Liver (tissue), 8 donors: ENCODE measurements at regions not wholly inside any gene's neighbourhood (a gene's known extent, or its start where the extent isn't known, plus 50 kb on each side); places are given as distances from the start of the nearest gene placed in this dataset.

Experiments used
- DNase-seq: peaks from one replicate; pipeline ENCODE4 v3.0.0-alpha.2; 2017; ENCODE audit warnings: low spot score
- H3K27ac ChIP-seq, 2 donors: one replicate each; pipeline ENCODE4 v1.7.0; 2013; ENCODE audit warnings: inconsistent platforms in 2 of 2, low read length in 2 of 2, control low read depth in 1 of 2, low read depth in 1 of 2, mild to moderate bottlenecking in 1 of 2
- H3K27me3 ChIP-seq, 4 donors: one replicate each; pipeline versions ENCODE4 v1.6.1 to v1.7.0; 2013; ENCODE audit warnings: low read length in 3 of 4, inconsistent platforms in 1 of 4, mild to moderate bottlenecking in 1 of 4, moderate library complexity in 1 of 4; ENCODE audit not compliant: control insufficient read depth in 4 of 4, insufficient read depth in 4 of 4
- H3K36me3 ChIP-seq, 4 donors: one replicate each; pipeline versions ENCODE4 v1.6.1 to v1.7.0; 2013; ENCODE audit warnings: low read length in 3 of 4, mild to moderate bottlenecking in 3 of 4, low read depth in 1 of 4, moderate library complexity in 1 of 4; ENCODE audit not compliant: control insufficient read depth in 4 of 4, insufficient read depth in 3 of 4
- H3K4me1 ChIP-seq, 4 donors: one replicate each; pipeline versions ENCODE4 v1.6.1 to v1.7.0; 2013; ENCODE audit warnings: low read length in 3 of 4, mild to moderate bottlenecking in 3 of 4, moderate library complexity in 1 of 4; ENCODE audit not compliant: control insufficient read depth in 4 of 4, insufficient read depth in 4 of 4
- H3K4me3 ChIP-seq, 3 donors: one replicate each; pipeline versions ENCODE4 v1.6.1 to v1.7.0; 2013; ENCODE audit warnings: low read length in 3 of 3, control low read depth in 1 of 3, low read depth in 1 of 3, mild to moderate bottlenecking in 1 of 3
- H3K9ac ChIP-seq, 2 donors: one replicate each; pipeline ENCODE4 v1.7.0; 2013; ENCODE audit warnings: low read length in 2 of 2, mild to moderate bottlenecking in 2 of 2, moderate library complexity in 2 of 2, control low read depth in 1 of 2, low read depth in 1 of 2
- H3K9me3 ChIP-seq, 4 donors: one replicate each; pipeline versions ENCODE4 v1.6.1 to v1.7.0; 2013; ENCODE audit warnings: low read length in 3 of 4; ENCODE audit not compliant: control insufficient read depth in 4 of 4
- EGR1 ChIP-seq, 2 donors: IDR thresholded peaks; 2 replicates each; pipeline ENCODE4 v1.6.1; 2016 to 2018; ENCODE audit warnings: antibody characterized with exemption in 2 of 2, low read depth in 2 of 2
- FOXA1 ChIP-seq: IDR thresholded peaks from 2 replicates; pipeline ENCODE4 v1.6.1; 2016; ENCODE audit warnings: antibody characterized with exemption
- FOXA2 ChIP-seq: IDR thresholded peaks from 2 replicates; pipeline ENCODE4 v1.6.1; 2016; ENCODE audit warnings: antibody characterized with exemption
- HNF4A ChIP-seq, 2 donors: conservative IDR thresholded peaks; 2 replicates each; pipeline ENCODE4 v1.6.1; 2016; ENCODE audit warnings: antibody characterized with exemption in 2 of 2, mild to moderate bottlenecking in 2 of 2
- HNF4G ChIP-seq: IDR thresholded peaks from 2 replicates; pipeline ENCODE4 v1.6.1; 2016; ENCODE audit warnings: antibody characterized with exemption
- JUND ChIP-seq, 2 donors: IDR thresholded peaks; 2 replicates each; pipeline ENCODE4 v1.6.1; 2016; ENCODE audit warnings: antibody characterized with exemption in 2 of 2
- MAX ChIP-seq: IDR thresholded peaks from 2 replicates; pipeline ENCODE4 v1.6.1; 2016; ENCODE audit warnings: antibody characterized with exemption
- NR2F2 ChIP-seq: IDR thresholded peaks from 2 replicates; pipeline ENCODE4 v1.6.1; 2016; ENCODE audit warnings: antibody characterized with exemption
- RAD21 ChIP-seq, 2 donors: IDR thresholded peaks; 2 replicates each; pipeline ENCODE4 v1.6.1; 2016; ENCODE audit warnings: antibody characterized with exemption in 2 of 2, mild to moderate bottlenecking in 2 of 2
- RXRA ChIP-seq, 2 donors: IDR thresholded peaks; 2 replicates each; pipeline ENCODE4 v1.6.1; 2017 to 2018; ENCODE audit warnings: antibody characterized with exemption in 2 of 2, mild to moderate bottlenecking in 1 of 2
- SP1 ChIP-seq: IDR thresholded peaks from 2 replicates; pipeline ENCODE4 v1.6.1; 2018; ENCODE audit warnings: antibody characterized with exemption, mild to moderate bottlenecking
- TAF1 ChIP-seq: conservative IDR thresholded peaks from 2 replicates; pipeline ENCODE4 v1.6.1; 2016; ENCODE audit warnings: antibody characterized with exemption, mild to moderate bottlenecking
- YY1 ChIP-seq: IDR thresholded peaks from 2 replicates; pipeline ENCODE4 v1.6.1; 2016; ENCODE audit warnings: antibody characterized with exemption, mild to moderate bottlenecking
- WGBS: extraction: QIAGEN DNeasy Blood & Tissue Kit; methylation state at CpG from one replicate; pipeline ENCODE4 v1.1.7; 2013; 5-methylcytosine and 5-hydroxymethylcytosine counted together
- TF ChIP-seq, protein P1 (sequence below): IDR thresholded peaks from 2 replicates; pipeline ENCODE4 v1.6.1; 2016; ENCODE audit warnings: antibody characterized with exemption
- TF ChIP-seq, protein P2 (sequence below): IDR thresholded peaks from 2 replicates; pipeline ENCODE4 v1.6.1; 2016; ENCODE audit warnings: antibody characterized with exemption
- TF ChIP-seq, protein P3 (sequence below): fragments of 150-350 bp; IDR thresholded peaks from 2 replicates; pipeline ENCODE4 v1.5.1; 2017; ENCODE audit warnings: improper control_type of control experiment, low read depth, low read length; ENCODE audit not compliant: missing input control
- TF ChIP-seq, protein P4 (sequence below): IDR thresholded peaks from 2 replicates; pipeline ENCODE4 v1.6.1; 2016; ENCODE audit warnings: antibody characterized with exemption, mild to moderate bottlenecking
- donor health status: healthy.
- donor health status: healthy.
- donor health status: healthy.
- donor health status: healthy.
- donor health status: healthy.

- no peak for TF ChIP-seq TAF1
These were observed 376.2 kb downstream of the IRX2 start (continued) for GRCh38 chr5:2375291-2375690.

DNA sequence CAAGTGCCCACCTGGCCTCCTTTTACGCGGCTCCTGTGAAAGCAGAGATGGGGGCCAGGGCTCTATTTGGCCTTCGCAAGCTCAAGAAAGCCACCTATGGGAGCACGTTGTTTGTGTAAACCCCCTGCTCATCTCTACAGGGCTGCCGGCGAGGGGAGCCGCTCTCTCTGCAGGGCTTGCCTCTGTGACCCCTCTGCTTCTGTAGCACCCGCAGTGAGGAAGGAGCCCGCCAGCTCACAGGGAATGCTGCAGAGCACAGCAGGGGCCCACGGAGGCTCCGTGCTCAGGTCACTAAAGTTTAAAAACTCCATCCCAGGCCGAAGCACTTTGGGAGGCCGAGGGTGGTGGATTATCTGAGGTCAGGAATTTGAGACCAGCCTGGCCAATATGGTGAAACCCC is 376.8 kb downstream of the IRX2 start:
- Histone ChIP-seq H3K27ac (no peak overlapping the region), H3K9ac (no peak overlapping the region), H3K4me1 (no peaks in the 10 kb centered on the region), H3K27me3 (no peaks in the 10 kb centered on the region), H3K36me3 (no peaks in the 10 kb centered on the region), H3K9me3 (no peaks in the 10 kb centered on the region), H3K4me3 (no peak overlapping the region)
- WGBS: 86% methylated on average over 13 of the region's 13 CpGs
- TF ChIP-seq, protein P1, sequence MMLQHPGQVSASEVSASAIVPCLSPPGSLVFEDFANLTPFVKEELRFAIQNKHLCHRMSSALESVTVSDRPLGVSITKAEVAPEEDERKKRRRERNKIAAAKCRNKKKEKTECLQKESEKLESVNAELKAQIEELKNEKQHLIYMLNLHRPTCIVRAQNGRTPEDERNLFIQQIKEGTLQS: no peak
- TF ChIP-seq RXRA (IDR thresholded peaks at IDR 0.05): no peak
- no peak for TF ChIP-seq EGR1 (IDR thresholded peaks at IDR 0.05; ENCODE audit: low read depth in 2 of 2)
- no peak for TF ChIP-seq JUND (IDR thresholded peaks at IDR 0.05)
- TF ChIP-seq FOXA1: no peak
- TF ChIP-seq MAX: no peak
- TF ChIP-seq RAD21 (IDR thresholded peaks at IDR 0.05): no peak
- no peak for TF ChIP-seq HNF4G
- TF ChIP-seq, protein P2, sequence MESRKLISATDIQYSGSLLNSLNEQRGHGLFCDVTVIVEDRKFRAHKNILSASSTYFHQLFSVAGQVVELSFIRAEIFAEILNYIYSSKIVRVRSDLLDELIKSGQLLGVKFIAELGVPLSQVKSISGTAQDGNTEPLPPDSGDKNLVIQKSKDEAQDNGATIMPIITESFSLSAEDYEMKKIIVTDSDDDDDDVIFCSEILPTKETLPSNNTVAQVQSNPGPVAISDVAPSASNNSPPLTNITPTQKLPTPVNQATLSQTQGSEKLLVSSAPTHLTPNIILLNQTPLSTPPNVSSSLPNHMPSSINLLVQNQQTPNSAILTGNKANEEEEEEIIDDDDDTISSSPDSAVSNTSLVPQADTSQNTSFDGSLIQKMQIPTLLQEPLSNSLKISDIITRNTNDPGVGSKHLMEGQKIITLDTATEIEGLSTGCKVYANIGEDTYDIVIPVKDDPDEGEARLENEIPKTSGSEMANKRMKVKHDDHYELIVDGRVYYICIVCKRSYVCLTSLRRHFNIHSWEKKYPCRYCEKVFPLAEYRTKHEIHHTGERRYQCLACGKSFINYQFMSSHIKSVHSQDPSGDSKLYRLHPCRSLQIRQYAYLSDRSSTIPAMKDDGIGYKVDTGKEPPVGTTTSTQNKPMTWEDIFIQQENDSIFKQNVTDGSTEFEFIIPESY: no peak
- no peak for TF ChIP-seq YY1
- no peak for TF ChIP-seq HNF4A (conservative IDR thresholded peaks at IDR 0.05)
- TF ChIP-seq, protein P3, sequence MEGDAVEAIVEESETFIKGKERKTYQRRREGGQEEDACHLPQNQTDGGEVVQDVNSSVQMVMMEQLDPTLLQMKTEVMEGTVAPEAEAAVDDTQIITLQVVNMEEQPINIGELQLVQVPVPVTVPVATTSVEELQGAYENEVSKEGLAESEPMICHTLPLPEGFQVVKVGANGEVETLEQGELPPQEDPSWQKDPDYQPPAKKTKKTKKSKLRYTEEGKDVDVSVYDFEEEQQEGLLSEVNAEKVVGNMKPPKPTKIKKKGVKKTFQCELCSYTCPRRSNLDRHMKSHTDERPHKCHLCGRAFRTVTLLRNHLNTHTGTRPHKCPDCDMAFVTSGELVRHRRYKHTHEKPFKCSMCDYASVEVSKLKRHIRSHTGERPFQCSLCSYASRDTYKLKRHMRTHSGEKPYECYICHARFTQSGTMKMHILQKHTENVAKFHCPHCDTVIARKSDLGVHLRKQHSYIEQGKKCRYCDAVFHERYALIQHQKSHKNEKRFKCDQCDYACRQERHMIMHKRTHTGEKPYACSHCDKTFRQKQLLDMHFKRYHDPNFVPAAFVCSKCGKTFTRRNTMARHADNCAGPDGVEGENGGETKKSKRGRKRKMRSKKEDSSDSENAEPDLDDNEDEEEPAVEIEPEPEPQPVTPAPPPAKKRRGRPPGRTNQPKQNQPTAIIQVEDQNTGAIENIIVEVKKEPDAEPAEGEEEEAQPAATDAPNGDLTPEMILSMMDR: no peak
- no peak for TF ChIP-seq NR2F2
- TF ChIP-seq, protein P4, sequence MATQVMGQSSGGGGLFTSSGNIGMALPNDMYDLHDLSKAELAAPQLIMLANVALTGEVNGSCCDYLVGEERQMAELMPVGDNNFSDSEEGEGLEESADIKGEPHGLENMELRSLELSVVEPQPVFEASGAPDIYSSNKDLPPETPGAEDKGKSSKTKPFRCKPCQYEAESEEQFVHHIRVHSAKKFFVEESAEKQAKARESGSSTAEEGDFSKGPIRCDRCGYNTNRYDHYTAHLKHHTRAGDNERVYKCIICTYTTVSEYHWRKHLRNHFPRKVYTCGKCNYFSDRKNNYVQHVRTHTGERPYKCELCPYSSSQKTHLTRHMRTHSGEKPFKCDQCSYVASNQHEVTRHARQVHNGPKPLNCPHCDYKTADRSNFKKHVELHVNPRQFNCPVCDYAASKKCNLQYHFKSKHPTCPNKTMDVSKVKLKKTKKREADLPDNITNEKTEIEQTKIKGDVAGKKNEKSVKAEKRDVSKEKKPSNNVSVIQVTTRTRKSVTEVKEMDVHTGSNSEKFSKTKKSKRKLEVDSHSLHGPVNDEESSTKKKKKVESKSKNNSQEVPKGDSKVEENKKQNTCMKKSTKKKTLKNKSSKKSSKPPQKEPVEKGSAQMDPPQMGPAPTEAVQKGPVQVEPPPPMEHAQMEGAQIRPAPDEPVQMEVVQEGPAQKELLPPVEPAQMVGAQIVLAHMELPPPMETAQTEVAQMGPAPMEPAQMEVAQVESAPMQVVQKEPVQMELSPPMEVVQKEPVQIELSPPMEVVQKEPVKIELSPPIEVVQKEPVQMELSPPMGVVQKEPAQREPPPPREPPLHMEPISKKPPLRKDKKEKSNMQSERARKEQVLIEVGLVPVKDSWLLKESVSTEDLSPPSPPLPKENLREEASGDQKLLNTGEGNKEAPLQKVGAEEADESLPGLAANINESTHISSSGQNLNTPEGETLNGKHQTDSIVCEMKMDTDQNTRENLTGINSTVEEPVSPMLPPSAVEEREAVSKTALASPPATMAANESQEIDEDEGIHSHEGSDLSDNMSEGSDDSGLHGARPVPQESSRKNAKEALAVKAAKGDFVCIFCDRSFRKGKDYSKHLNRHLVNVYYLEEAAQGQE: no peak
- TF ChIP-seq TAF1: no peak
- TF ChIP-seq FOXA2: no peak
- TF ChIP-seq SP1: no peak
- no peak for DNase-seq
